ENCODE measurements at regions not wholly inside any gene's neighbourhood (a gene's known extent, or its start where the extent isn't known, plus 50 kb on each side); places are given as distances from the start of the nearest gene placed in this dataset.
"Not testable (repeated sequence)": the region's sequence is repeated elsewhere in the genome, so short reads cannot be mapped to it uniquely, and the experiment has no call there.

- DNase-seq: no peak
These were observed 846.4 kb downstream of the FRK start for GRCh38 chr6:115214283-115214682.

GRCh38 chr6:115203381-115203780 is 857.3 kb downstream of the FRK start:
- DNase-seq: no peak

DNA sequence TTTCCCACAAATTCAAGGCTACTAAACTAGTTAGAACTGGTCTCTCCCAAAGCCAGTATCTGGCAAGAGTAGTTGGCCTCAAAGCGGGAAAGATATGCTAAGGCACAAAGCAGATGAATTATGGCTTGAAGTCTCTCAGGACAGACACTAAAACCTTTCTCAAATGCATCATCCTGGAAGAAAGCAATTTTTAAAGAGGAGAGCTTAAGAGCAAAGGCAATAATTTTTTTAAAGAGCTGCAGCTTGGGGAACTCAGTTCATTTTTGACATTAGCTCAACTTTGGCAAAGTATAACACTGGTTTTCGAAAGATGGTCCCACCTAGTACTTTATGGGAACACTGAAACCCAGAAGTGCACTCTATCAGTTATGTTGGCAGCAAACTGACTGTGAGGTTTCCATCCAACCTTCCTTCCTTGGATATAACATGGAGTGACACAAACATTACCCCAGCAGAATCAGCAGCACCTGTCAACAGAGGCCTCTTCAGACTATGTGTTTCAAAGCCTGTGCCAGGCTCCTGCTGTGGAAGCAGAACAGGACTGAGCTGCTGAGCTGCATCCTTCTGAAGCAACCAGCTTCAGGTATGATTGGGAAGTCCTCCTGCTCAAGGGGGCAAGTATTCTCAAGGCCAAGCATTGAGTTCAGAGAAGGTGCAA is 852.3 kb upstream of the HS3ST5 start:
- DNase-seq: no peak

- no peak for DNase-seq
These were observed 849.2 kb upstream of the HS3ST5 start for GRCh38 chr6:115191989-115192388.

- no peak for DNase-seq
These were observed 847.7 kb upstream of the HS3ST5 start for GRCh38 chr6:115190534-115190933.

DNA sequence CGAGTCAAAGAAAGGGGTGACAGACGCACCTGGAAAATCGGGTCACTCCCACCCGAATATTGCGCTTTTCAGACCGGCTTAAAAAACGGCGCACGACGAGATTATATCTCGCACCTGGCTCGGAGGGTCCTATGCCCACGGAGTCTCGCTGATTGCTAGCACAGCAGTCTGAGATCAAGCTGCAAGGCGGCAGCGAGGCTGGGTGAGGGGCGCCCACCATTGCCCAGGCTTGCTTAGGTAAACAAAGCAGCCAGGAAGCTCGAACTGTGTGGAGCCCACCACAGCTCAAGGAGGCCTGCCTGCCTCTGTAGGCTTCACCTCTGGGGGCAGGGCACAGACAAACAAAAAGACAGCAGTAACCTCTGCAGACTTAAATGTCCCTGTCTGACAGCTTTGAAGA is 832.6 kb upstream of the HS3ST5 start:
- DNase-seq: not testable (repeated sequence)

- not testable (repeated sequence) for DNase-seq
These were observed 823.1 kb upstream of the HS3ST5 start for GRCh38 chr6:115165912-115166311.

GRCh38 chr6:115159733-115160132 is 816.9 kb upstream of the HS3ST5 start:
- DNase-seq: no peak

GRCh38 chr6:115137910-115138309 is 795.1 kb upstream of the HS3ST5 start:
- DNase-seq: no peak

- DNase-seq: no peak
These were observed 791.0 kb upstream of the HS3ST5 start for GRCh38 chr6:115133790-115134189.

- no peak for DNase-seq
These were observed 789.1 kb upstream of the HS3ST5 start for GRCh38 chr6:115131709-115132490.

- not testable (repeated sequence) for DNase-seq
These were observed 778.7 kb upstream of the HS3ST5 start for GRCh38 chr6:115121513-115121912.

DNA sequence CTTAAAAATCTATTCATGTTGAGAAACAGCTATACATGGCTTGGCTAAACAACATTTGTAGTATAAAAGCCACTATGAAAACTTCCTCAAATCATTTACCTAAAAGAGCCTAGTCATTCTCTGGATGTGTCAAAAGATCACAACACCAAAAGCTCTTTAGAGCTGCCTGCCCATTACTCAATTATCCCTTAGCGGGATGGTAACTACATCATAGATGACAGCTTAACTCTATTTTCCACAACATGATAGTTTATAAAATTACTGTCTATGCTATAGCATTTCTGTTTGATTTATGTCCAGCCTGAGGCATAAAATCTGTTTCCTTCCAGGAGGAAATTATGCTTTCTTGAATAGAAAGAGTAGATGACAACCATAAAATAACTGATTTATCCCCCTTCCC is 777.6 kb upstream of the HS3ST5 start:
- no peak for DNase-seq

GRCh38 chr6:115091461-115091860 is 748.6 kb upstream of the HS3ST5 start:
- no peak for DNase-seq

DNA sequence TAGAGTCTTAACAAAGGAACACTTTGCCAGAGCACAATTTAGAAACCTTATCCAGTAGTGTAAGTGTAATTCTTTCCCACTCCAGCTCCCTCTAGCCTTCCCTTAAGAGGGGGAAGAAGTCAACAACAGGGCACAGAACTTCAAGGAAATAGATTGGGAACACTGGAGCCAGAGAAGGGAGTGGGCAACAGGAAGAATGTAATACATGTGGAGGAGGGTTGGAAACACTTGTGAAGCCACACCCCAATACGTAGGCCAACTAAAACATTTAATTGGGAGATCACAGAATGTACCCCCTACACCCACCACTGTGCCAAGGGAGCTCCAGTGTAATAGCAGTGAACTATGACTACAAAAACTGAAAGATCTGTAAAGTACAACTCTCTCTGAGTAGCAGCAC is 735.7 kb upstream of the HS3ST5 start:
- no peak for DNase-seq

- DNase-seq: no peak
These were observed 729.1 kb upstream of the HS3ST5 start for GRCh38 chr6:115071962-115072361.

DNA sequence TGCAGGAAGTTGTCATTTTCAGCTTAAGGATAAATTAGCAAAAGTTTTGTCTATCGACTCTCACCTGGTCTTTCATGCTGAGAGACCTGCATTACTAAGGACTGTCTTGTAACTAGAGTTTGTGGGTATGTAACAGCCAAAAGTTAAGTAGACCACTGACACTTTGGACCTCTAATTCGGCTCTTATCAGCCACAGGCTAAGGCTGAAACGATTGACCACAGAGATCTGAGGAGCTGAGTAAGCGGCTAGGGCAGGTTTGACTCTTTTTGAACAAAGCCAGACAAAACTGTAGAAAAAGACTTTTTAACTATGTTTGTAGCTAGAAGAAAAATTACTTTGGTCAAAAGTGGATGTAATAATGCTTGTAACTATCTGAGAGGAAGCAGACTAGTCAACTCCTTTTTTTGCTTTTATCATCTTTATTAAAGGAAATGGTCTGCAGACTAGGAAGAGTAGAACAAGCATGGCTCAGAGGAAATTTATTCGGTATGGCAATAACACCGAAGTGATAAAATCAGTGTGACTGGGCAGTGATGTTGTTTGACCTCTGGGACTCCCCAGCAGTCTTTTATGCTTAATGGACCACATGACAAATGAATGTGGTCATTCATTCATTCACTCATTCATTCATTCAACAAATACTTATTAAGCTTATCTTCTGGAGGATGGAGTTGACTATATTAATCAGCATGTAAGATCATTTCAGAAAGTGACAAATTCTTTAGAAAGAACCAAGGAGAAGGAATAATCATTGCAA is 725.0 kb upstream of the HS3ST5 start:
- no peak for DNase-seq

DNA sequence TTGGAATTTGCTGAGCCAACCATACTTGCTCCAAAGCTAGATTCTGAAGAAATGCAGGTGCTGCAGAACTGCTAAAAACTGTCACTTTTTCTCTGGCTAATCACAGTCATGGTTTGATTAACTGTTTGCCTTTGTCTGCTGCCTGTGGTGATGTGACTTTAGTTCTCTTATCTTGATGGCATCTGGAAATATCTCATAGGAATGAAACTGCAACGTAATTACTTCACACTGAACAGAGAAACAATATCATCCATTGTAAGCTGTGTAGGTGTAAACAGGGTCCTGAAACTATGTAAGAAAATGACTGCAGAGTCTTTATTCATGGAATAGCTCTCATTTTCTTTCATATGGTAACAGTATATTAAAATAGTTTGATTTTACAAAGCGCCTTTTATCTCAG is 721.9 kb upstream of the HS3ST5 start:
- DNase-seq: no peak

GRCh38 chr6:115060581-115060980 is 717.8 kb upstream of the HS3ST5 start:
- no peak for DNase-seq

- DNase-seq: no peak
These were observed 715.8 kb upstream of the HS3ST5 start for GRCh38 chr6:115058414-115059211.

- no peak for DNase-seq
These were observed 712.8 kb upstream of the HS3ST5 start for GRCh38 chr6:115055579-115055978.

DNA sequence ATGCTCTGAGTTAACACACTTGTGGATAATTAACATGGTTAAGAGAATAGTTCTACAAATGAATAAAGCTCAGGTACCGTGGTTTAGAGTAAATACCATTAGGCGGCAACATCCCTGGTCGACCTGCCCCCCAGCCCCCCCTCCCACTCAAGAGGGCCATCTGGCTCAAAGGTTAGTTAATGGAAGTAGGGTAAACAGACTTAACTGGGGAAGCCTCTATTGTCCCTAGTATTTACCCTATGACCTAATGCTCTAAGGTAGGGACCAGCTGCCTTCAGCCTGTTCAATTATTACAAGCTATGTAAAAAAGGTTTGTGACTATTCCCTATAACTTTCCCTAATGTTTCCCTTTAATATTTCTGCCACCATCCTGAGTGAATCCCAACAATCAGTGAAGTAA is 711.4 kb upstream of the HS3ST5 start:
- not testable (repeated sequence) for DNase-seq

Data from HCEC 1CT (cell line).